Vagina (tissue), 2 donors: ENCODE measurements at regions not wholly inside any gene's neighbourhood (a gene's known extent, or its start where the extent isn't known, plus 50 kb on each side); places are given as distances from the start of the nearest gene placed in this dataset.

Experiments
- CTCF ChIP-seq, 3 experiments: fragments of 450-650 bp in 2 of 3; fragments of 200-600 bp in 1 of 3; sonication (generic) in 1 of 3; IDR thresholded peaks; one replicate each; pipeline ENCODE4 v1.5.1; 2017 to 2019; ENCODE audit warnings: antibody characterized with exemption in 3 of 3, mild to moderate bottlenecking in 2 of 3, moderate library complexity in 2 of 3
- POLR2AphosphoS5 ChIP-seq, 2 donors: sonication (generic); formaldehyde crosslinking; IDR thresholded peaks; one replicate each; pipeline ENCODE4 v1.9.0; 2017; ENCODE audit warnings: antibody characterized with exemption in 2 of 2, mild to moderate bottlenecking in 2 of 2, low read depth in 1 of 2; ENCODE audit not compliant: insufficient read depth in 1 of 2

DNA sequence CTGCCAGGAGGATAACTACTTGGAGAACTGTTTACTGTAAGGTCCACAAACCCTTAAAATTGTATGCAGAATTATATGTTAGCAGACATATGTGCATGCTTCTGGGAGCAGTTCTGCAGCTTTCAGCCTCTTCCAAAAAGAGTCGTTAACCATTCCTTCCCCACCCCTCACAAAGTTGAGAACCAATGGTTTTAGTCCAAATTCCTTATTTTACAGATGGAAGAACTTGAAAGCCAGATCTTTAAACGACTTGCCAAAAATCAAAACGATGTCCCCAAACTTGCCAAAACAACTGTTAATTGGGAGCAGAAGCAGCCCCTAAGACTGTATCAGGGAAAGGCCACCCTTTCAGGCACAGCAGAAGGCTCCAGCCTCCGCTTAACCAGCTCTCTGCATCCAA, 266.4 kb upstream of the ANKRD55 start:
- TF ChIP-seq CTCF (IDR thresholded peaks at IDR 0.05) (no peak), POLR2AphosphoS5 (IDR thresholded peaks at IDR 0.05; ENCODE audit: insufficient read depth in 1 of 2, low read depth in 1 of 2) (no peak)
